RWPE1 (cell line): ENCODE measurements at regions not wholly inside any gene's neighbourhood (a gene's known extent, or its start where the extent isn't known, plus 50 kb on each side); places are given as distances from the start of the nearest gene placed in this dataset.

Experiments used
- CTCF ChIA-PET: fragments of 350-600 bp; sonication (Branson Sonifier 250); formaldehyde crosslinking; extraction: SDS; loops from one replicate; lab custom pipeline; 2021; lab: Yijun Ruan, JAX
- POLR2A ChIA-PET: fragments of 400-600 bp; formaldehyde crosslinking; extraction: SDS; loops from one replicate; lab custom pipeline; 2020; ENCODE audit warnings: antibody characterized with exemption; ENCODE audit not compliant: low non-redundant PET; lab: Yijun Ruan, JAX
- DNase-seq: peaks from one replicate; pipeline ENCODE4 v3.0.0; 2012; ENCODE audit warnings: low spot score
- H3K27ac ChIP-seq: fragments of 450-650 bp; 2 replicates; pipeline ENCODE4 v1.5.1; 2017
- CTCF ChIP-seq: fragments of 450-650 bp; conservative IDR thresholded peaks from 2 replicates; pipeline ENCODE4 v1.5.1; 2017; ENCODE audit warnings: low read depth, mild to moderate bottlenecking

GRCh38 chr13:104140552-104140951, 1074.3 kb upstream of the SLC10A2 start:
- CTCF ChIA-PET: no interaction called here
- TF ChIP-seq CTCF: no peak
- POLR2A ChIA-PET: no interaction called here
- no peak overlapping the region for H3K27ac ChIP-seq
- DNase-seq: no peak

- no peak overlapping the region for H3K27ac ChIP-seq
- no peak for TF ChIP-seq CTCF
- CTCF ChIA-PET: no interaction called here
- POLR2A ChIA-PET: no interaction called here
- no peak for DNase-seq
These were observed 1071.2 kb upstream of the SLC10A2 start for GRCh38 chr13:104137416-104137815.

- no peak overlapping the region for H3K27ac ChIP-seq
- DNase-seq: no peak
- ChIA-PET CTCF (no interaction called here), POLR2A (no interaction called here)
- TF ChIP-seq CTCF: no peak
These were observed 1066.6 kb upstream of the SLC10A2 start for GRCh38 chr13:104132849-104133248.

GRCh38 chr13:104114101-104114500, 1047.9 kb upstream of the SLC10A2 start:
- ChIA-PET POLR2A (no interaction called here), CTCF (no interaction called here)
- no peak for TF ChIP-seq CTCF
- H3K27ac ChIP-seq: no peak overlapping the region
- no peak for DNase-seq

GRCh38 chr13:104111031-104111430, 1044.8 kb upstream of the SLC10A2 start:
- no peak for TF ChIP-seq CTCF
- no peak for DNase-seq
- no peak overlapping the region for H3K27ac ChIP-seq
- POLR2A ChIA-PET: no interaction called here
- CTCF ChIA-PET: no interaction called here

- no peak for TF ChIP-seq CTCF
- no peak overlapping the region for H3K27ac ChIP-seq
- ChIA-PET POLR2A (no interaction called here), CTCF (no interaction called here)
- DNase-seq: no peak
These were observed 1040.6 kb upstream of the SLC10A2 start for GRCh38 chr13:104106705-104107393.
